NOMO-1 treated with DMSO at 0.1 percent for 48 hours (cell line): ENCODE measurements at regions not wholly inside any gene's neighbourhood (a gene's known extent, or its start where the extent isn't known, plus 50 kb on each side); places are given as distances from the start of the nearest gene placed in this dataset.

ENCODE experiments used
- DNase-seq: peaks from one replicate; lab custom pipeline; 2025; ENCODE audit not compliant: unreplicated experiment; lab: John Stamatoyannopoulos, UW

DNA sequence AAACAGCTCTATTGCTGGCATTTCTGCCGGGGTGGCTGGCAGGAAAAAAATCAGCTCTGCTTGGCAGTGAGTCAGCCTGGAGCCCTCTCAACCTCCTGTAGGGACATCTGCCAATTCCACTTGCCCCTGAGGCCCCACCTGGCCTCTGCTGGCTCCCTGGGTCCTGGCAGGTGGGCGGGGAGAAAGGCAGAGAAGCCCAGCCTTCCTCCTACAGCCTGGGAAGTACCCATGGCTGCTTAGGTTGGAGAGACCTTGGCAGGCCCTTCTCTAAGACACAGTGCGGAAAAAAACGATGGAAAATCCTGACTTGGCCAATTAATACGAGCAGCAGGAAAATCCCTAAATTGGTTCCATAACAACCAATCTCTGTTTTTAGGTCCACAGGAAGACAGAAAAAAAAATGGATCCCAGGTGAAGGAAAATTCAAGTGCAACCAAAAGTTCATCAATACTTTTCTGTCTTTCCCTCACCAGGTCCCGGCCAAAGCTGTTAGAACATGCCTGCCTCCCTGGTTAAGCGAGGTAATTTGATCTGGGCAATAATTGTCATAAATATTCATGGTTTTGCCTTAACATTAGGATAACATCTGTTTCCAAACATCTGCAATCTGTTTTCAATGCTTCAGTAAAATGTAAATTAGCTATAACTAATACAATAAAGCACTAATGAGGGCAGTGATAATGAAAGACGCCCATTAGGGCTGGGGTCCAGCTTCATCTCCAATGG is 245.9 kb downstream of the TFCP2L1 start:
- DNase-seq: no peak

DNA sequence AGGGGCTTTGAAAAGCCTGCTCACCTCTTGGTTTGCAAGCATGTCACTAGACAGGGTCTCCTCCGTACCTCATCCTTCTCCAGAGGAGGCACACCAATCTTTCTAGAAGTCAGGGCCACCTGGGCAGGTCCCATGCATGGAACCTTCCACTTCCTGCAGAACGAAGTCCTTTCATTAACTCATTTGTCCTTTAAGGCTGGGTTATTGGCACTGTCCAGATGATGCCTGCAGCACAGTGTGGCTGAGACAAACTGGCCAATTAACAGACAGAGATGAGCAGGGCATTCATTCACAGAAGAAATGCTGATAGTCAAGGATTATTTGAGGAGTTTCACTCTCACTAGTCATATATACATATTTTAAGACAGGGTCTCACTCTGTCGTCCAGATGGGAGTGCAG is 245.3 kb downstream of the TFCP2L1 start:
- DNase-seq: no peak

DNA sequence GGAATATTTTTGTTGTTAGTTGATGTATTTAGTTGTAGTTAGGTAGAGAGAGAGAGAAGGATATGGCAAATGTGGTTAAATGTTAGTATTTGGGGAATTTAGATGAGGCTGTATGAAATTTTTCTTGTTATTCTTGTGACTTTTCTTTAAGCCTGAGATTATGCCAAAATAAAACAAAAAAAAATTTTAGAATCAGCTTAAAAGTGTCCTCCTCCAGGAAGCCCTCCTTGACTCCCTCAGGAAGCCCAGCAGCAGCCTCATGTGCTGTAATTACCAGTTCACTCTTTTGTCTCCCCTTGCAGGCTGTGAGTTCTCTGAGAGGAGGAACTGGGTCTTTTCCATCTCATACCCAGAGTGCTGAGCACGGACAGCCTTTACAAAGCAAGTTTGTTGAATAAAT is 243.5 kb downstream of the TFCP2L1 start:
- DNase-seq: no peak

DNA sequence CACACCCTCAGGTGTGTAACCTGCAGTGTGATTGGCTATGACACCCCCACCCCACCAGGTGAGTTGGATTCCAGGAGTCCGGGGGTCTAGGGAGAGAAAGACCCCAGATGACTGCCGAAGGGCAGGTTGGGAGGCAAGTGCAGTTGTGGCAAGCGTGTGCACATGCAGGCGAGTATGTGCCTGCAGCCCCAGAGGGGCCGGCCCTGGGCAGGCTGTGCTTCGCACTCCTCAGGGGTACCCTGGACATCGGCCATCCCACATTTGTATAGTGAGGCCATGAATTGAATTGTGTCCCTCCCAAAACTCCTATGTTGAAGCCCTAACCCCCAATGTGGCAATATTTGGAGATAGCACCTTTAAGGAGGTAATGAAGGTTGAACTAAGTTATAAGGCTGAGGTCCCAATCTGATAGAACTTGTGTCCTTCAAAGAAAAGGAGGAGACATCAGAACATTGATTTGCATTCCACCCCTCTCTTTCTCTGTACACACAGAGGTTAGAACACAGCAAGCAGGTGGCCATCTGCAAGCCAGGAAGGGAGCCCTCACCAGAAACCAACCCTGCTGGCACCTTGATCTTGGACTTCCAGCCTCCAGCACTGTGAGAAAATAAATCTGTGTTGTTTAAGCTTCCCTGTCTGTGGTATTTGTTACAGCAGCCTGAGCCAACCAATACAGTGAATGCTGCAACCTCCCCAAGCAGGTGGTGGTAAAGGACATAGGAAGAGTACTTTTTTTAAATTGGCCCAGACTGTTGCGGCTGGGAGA is 241.8 kb downstream of the TFCP2L1 start:
- DNase-seq: no peak

DNA sequence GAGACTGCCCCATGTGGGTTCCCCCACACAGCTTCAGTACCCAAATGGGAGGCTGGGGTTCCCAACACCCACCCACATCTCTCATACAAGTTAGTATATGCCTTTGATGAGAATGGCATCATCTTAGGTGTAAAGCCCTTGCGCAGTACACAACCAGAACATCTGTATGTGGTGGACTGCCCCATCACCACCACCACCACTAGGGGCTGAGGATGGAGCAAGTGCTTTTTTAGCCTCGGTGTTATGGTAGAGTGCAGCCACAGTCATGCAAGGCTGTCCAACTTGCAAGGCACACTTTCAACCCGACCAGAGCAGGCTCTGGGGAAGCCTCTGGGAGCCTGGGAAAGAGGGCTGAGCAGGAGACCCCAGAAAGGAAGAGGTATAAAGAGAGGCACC is 241.2 kb downstream of the TFCP2L1 start:
- no peak for DNase-seq

DNA sequence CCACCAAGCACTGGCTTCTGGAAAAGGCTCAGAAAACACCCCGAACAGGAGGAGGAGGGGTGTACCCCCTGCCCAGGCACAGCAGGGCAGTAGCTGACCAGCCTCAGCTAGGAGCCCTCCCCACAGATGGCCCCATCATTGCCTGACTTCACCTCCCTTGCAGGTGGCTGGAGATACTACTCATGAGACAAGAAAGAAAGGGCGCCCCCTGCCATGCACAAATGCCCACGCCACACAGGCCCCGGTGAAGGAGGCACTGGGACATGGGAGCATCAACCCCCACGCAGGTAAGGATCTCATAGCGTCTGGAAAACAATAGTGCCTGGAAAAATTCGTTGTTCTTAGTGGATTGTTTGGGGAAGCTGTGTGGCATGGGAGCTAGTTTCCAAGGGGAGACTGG is 240.6 kb downstream of the TFCP2L1 start:
- DNase-seq: no peak

DNA sequence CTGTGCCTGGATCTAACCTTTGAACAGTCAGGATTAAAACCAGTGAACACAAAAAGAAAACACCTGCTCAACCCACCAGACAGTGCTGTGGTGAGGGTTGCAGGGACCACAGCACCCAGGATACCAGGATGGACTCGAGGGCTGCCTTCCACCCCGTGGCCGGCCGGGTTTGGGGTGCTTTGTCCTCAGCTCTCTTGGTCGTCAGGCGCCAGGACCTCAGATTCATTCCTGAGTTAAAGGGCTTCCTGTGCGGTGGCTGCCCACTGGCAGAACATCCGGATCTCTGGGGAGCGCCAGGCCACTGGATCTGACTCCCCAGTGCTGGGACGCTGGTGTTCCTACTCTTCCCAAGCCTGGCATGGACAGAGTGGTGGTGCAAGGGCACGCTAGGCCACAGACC is 239.8 kb downstream of the TFCP2L1 start:
- no peak for DNase-seq

DNA sequence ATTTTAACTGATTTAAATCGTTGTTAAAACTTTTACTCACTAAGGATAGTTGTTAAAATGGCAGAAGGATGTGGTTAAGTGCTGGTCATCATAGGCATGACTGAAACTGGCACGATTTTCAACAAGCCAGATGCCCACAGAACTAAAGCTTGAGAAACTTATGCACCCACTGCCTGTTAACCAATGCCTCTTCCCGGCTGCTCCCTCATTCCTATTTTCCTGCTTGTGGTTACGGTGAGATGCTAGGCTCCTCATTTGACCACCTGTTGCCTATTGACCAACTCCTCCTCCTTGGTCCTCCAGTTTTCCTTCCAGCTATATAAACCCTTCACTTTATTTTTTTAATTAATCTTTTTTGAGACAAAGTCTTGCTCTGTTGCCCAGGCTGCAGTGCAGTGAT is 238.7 kb downstream of the TFCP2L1 start:
- DNase-seq: no peak

DNA sequence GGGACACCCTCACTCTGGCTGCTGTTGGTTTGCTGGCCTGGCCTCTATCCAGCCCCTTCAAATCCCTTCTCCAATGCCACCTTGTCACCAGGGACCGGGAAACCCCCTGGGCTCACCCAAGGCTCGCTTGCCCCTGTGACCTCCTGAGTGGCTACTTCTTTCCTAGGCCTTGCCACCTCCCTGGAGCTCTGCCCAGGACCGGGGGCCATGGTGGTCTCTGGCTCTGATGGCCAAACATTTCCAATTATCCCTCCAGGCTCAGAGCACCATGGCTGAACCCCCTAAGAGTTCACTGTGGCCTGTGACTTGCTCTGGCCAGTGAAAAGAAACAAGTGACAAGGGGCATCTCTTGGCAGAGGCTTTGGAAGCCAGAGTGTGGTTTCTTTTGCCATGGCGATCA is 237.6 kb downstream of the TFCP2L1 start:
- DNase-seq: no peak

DNA sequence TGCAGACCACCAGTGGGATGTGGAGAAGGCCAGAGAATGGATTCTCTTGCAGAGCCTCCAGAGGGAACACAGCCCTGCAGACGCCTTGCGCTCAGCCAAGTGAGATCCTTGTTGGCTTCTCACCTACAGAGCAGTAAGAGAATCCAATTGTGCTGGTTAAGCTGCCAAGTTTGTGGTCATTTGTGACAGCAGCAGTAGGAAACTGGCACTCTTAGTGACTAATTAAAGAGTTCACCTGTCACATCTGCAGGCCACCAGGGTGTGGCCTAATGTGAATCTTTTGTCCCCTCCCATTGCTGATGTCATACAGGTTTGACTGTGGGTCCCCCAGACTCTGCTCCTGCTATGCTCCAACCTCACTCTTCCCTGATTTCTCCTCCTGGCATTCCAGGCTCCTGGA is 235.9 kb downstream of the TFCP2L1 start:
- DNase-seq: no peak

DNA sequence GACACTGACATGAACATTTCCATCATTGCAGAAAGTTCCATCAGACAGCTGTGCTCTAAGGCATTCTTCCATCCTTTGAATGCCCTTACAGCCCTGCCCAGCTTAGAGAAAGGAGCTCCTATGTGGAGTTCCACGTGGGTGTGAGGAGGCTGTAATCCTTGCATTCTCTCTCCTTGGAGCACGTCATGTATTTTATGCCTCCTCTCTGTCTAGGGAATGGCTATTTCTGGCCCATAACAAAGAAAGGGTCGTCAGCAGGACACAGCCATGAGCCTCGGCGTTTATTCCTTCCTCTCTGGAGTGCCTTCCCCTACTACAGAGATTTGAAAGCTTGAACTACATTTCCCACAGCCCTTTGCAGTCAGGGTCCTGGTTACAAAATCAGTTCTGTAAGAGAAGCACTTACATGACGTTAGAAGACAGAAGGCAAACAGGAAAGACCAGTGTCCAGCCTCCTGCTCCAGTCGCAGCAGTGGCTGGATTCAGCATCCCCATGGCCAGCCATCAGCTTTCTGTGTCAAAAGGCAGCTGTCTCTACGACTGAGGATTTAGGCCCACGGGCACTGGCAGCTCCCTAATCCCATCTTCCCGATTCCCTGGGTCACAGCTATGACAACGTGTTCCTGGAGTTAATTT is 234.9 kb downstream of the TFCP2L1 start:
- DNase-seq: no peak

DNA sequence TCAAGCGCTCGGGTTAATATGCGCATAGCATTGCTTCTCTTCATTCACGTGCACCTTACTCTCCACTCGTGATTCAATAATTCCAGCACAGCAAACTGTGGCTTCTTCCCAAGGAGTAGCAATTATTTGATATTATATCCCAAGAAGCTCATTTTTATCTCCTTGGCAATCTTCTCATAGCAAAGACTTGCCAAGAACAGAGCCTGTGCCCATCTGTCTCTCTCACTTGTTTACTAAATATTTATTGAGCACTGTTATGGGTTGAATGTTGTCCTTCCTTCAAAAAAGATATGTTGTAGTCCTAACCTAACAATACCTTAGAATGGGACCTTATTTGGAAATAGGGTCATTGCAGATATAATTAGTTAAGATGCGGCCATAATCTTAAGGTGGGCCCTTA is 233.7 kb downstream of the TFCP2L1 start:
- no peak for DNase-seq

DNA sequence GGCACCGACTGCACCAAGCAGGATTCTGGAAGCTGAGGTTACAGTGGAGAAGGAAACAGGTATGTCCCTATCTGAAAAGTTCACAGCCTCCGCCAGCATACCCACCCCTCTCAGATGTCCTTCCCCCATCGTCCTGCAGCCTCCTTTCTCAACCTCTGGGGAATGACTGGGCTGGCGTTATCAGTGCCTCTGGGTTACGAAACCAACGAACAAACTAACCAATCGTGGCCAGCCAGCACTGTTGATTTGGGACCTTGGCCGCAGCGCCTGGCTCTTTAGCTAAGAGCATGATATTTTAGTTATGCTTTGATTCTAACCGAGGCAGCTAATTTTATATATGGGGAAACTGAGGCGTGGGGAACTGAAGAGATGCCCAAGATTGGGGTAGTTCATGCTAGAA is 233.0 kb downstream of the TFCP2L1 start:
- DNase-seq: no peak

DNA sequence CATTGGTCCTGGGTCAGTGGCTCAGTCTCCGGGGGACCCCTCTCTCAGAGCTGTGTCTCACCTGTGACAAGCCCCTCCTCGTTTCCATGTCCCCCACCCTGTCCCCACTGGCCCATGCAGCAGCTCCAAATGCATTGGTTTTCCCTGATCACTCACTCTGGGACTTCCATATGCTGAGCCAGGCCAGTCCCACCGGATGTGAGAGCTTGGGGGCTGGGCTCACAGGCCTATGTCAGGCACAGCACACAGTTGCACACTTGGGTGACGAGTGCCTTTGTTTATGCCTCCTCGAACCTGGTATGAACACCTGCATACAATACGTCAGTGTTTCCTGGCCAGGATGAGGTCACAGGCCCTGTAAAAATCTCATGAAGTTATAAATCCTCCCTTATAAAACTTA is 232.5 kb downstream of the TFCP2L1 start:
- no peak for DNase-seq

DNA sequence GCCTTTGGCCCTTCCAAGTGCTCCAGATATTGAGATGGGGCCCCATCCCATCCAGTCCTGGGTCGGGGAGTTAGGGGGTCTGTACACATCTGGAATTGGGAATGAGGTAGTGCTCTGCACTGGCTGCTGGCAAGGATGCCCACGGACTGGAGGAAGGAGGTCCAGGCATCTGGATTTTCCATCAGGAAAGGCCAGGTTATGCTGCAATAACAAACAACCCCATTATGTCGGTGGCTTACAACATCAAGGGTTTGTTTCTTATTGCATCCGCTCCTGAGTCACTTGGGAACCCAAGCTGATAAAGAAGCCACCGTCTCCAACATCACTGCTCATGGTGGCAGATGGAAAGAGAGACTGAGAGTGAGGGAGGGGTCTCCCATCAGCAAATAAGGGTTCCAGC is 229.9 kb downstream of the TFCP2L1 start:
- no peak for DNase-seq

DNA sequence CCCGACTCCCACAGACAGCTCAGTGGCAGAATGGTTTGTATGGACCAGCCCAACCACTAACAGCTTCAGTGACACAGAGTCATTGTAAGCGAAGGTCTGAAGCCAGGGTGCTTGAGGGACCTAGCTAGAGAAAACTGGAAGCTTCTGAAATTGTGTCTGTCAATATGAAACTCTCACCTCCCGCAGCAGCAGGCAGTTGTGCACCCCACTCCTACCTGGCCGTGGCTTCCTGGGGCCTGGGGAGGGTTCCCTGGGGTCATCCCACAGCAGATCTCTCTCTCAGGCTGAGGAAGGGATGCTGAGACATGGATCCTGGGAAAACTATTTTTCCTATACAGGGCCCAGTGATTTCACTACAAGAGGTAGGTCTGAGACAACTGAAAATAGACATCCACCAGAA is 229.5 kb downstream of the TFCP2L1 start:
- DNase-seq: no peak

DNA sequence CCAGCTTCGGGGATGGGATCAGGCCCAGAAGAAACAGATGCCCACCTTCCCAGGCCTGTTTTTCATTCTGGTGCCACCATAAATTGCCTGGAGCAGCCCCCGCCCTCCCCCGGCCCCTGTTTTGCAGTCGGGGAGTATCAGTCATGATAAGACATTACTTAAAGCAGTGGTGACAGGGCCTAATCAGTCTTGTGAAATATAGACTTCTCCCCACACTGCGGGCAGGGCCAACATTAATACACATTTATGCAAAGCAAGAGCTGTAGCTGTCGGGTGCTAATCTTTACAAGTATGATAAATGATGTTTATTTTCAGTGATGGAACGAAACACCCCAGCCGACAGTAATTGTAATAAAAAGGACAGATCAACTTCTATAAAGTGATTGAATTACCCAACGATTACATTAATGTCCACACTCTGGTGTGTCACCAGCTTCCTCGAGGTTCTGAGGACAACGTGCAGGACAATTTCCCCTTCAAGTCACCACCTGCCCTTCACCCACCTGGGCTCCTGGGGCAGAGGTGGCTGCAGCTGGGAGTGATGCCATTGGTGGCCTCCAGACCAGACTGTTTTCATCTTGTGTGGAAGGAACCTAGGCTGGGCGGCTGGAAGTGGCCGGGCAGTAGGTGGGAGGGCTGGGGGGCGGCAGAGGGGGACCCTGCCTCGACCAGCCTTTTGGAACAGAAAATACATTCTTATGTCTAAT is 226.0 kb downstream of the TFCP2L1 start:
- DNase-seq: no peak

DNA sequence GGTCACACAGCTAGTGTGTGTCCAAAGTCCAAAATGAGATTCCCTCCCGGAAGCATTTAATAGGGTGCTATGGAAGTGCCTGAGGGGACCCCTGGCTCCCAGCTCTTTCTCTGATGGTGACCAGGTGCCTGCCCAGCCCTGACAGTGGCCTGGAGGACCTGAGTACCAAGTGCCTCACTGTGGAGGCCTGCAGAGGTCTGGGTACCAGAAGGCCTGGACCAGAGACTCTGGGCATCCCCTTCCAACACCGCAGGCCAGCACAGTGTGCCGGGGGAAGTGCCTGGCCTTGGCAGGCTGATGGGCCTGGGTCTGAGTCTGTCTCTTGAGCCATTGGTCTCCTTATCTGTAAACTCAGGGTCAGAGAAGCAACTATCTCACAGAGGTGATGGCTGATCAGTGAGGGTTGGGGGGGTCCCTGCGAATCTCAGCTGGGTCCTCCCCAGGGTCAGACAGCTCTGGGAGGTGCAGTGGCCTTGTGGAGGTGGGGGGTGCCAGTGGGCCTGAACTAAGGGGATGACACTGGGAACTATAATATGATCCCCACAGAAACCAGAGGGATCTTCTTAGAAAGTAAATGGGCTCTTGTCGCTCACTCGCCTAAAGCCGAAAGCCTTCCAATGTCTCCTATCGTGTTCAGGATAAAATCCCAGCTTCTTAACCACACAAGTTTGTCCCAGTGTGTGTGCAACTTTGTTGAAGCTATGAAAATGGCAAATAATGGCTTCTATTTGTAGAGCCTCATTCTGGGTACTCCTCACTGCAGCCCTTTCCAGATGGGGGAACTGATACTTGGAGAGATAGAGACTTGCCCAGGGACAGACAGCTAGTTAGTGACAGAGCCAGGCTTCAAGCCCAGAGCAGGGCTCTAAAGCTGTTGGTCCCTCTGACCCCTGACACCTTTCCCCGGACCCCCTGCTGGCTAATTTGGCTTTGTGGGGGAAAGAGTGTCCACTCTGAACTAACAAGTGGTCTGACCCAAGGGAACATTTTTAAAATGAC is 225.1 kb downstream of the TFCP2L1 start:
- DNase-seq: no peak

DNA sequence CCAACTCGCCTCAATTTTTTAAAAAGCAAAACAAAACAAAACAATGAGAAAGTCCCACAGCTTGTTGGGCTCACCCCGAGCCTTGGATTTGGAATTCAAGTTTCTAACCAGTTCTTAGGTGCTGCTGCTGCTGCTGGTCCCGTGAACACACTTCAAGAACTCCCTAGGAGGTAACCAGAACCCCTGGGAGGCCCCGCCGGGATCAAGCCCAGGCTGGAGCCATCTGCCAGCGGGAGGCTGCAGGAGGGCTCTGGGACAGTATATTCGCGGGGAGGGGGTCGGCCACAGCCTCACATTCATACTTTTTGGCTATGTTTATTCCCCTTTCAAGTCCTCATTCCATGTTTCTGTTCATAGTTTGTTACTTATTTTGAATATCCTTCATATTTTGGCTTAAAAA is 223.4 kb downstream of the TFCP2L1 start:
- DNase-seq: no peak

DNA sequence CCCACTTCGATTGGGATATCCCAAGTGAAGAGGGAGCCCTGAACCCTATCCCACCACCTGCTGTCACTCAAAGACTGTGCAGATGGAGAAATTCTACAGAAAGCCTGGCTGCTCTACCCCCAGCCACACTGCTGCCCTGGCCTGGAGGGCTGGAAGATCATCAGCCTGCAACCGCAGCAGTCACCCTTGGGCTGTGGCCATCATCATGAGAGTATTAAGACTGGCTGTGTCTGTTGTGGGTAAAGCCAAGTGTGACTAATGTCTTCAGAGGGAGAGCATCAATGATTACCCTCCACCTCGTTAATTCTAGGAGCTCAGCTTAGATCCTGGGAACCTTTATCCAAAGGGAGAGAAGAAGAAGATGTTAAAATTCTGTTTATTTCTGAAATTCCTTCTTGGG is 221.5 kb downstream of the TFCP2L1 start:
- no peak for DNase-seq

DNA sequence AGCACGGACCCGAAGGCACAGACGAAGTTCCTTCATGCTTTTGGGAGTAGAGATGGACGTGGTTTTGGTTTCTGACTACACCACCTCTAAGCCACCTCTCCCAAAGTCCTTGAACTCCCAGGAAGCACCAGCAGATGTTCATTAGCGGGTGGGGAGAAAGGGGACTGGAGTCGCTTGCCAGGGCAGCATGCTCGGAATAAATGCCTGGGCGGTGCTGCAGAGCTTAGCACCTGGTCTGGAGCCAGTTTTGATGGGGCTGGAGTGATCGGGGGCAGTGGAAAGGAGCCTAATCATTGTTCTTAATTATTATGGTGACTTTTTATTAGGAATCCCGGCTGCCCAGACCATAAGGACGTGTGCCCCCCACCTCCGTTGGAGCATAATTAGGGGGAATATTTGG is 220.8 kb downstream of the TFCP2L1 start:
- DNase-seq: no peak
